T follicular helper cell (primary cell): ENCODE measurements at regions not wholly inside any gene's neighbourhood (a gene's known extent, or its start where the extent isn't known, plus 50 kb on each side); places are given as distances from the start of the nearest gene placed in this dataset.
A peak's percentile ranks its signal among the peaks of the same experiment; 100 is the strongest.
"Not testable (repeated sequence)": the region's sequence is repeated elsewhere in the genome, so short reads cannot be mapped to it uniquely, and the experiment has no call there.

Experiments
- DNase-seq: peaks from one replicate; pipeline ENCODE4 v3.0.0-alpha.2; 2020; ENCODE audit warnings: low read depth

GRCh38 chr16:10232757-10233156 lies 50.5 kb upstream of the GRIN2A start:
- DNase-seq: no peak

- DNase-seq: no peak
These were observed 57.4 kb upstream of the GRIN2A start for GRCh38 chr16:10239640-10240039.

- DNase-seq: no peak
These were observed 58.8 kb upstream of the GRIN2A start for GRCh38 chr16:10240854-10241613.

- DNase-seq: no peak
These were observed 59.9 kb upstream of the GRIN2A start for GRCh38 chr16:10242097-10242496.

GRCh38 chr16:10242916-10243315 lies 60.7 kb upstream of the GRIN2A start:
- DNase-seq: no peak

GRCh38 chr16:10245002-10245401 lies 62.8 kb upstream of the GRIN2A start:
- DNase-seq: no peak

- DNase-seq: no peak
These were observed 68.1 kb upstream of the GRIN2A start for GRCh38 chr16:10250137-10250828.

- no peak for DNase-seq
These were observed 69.9 kb upstream of the GRIN2A start for GRCh38 chr16:10252155-10252554.

- DNase-seq: no peak
These were observed 71.2 kb upstream of the GRIN2A start for GRCh38 chr16:10253409-10253808.

- no peak for DNase-seq
These were observed 73.5 kb upstream of the GRIN2A start for GRCh38 chr16:10255728-10256127.

- DNase-seq: peak; percentile 16
These were observed 74.8 kb upstream of the GRIN2A start for GRCh38 chr16:10256784-10257641.

- DNase-seq: not testable (repeated sequence)
These were observed 75.5 kb upstream of the GRIN2A start for GRCh38 chr16:10257642-10258251.

- DNase-seq: not testable (repeated sequence)
These were observed 76.8 kb upstream of the GRIN2A start for GRCh38 chr16:10258930-10259603.

GRCh38 chr16:10261077-10261476 lies 78.8 kb upstream of the GRIN2A start:
- no peak for DNase-seq

- DNase-seq: not testable (repeated sequence)
These were observed 79.3 kb upstream of the GRIN2A start for GRCh38 chr16:10261526-10261925.

GRCh38 chr16:10262377-10263132 lies 80.3 kb upstream of the GRIN2A start:
- DNase-seq: no peak

- DNase-seq: no peak
These were observed 83.8 kb upstream of the GRIN2A start for GRCh38 chr16:10265770-10266615.

GRCh38 chr16:10266809-10267208 lies 84.6 kb upstream of the GRIN2A start:
- DNase-seq: no peak

- no peak for DNase-seq
These were observed 87.4 kb upstream of the GRIN2A start for GRCh38 chr16:10269632-10270031.
